ENCODE measurements at regions not wholly inside any gene's neighbourhood (a gene's known extent, or its start where the extent isn't known, plus 50 kb on each side); places are given as distances from the start of the nearest gene placed in this dataset.

GRCh38 chr12:64993461-64993860 is 127.6 kb downstream of the WIF1 start:
- DNase-seq (ENCODE audit: low spot score) (no peak), FAIRE-seq (no peak), ATAC-seq (no peak)
- no TSS peak for BruUV-seq (replicated peaks)
- in situ Hi-C loops (cut with HindIII; ENCODE audit: extremely low pct_ligation_motif_present, low pct_unique_long_range_greater_than_20kb): no loop called here
- Histone ChIP-seq H3K9ac (ENCODE audit: insufficient read depth, low read depth, low read length) (no peak overlapping the region), H3K27me3 (ENCODE audit: control insufficient read depth in 1 of 2, insufficient read depth in 2 of 2, low read length in 2 of 2) (no peaks in the 10 kb centered on the region), H3K4me1 (ENCODE audit: insufficient read depth, low read length) (peaks cover 15% of the 10 kb centered on the region), H3K4me2 (ENCODE audit: low read depth, low read length) (no peak overlapping the region), H2AFZ (ENCODE audit: low read length) (no peak overlapping the region), H3K36me3 (replicated peaks in 1 of 2; ENCODE audit: control insufficient read depth in 1 of 2, insufficient read depth in 2 of 2, low read length in 2 of 2) (no peaks in the 10 kb centered on the region), H3K9me3 (ENCODE audit: low read length) (no peaks in the 10 kb centered on the region), H3K4me3 (replicated peaks in 1 of 3; ENCODE audit: insufficient read depth in 1 of 3, low read depth in 2 of 3, low read length in 3 of 3) (no peak overlapping the region), H3K27ac (ENCODE audit: extremely low read length, insufficient read depth, low read length) (no peak overlapping the region), H3K79me2 (ENCODE audit: insufficient read depth, low read length) (no peaks in the 10 kb centered on the region), H4K20me1 (ENCODE audit: insufficient read depth, low read length) (no peaks in the 10 kb centered on the region)
- TF ChIP-seq SNAI1 (CRISPR knock-in tag; IDR thresholded peaks at IDR 0.05; ENCODE audit: borderline replicate concordance) (no peak), PRMT3 (CRISPR knock-in tag; IDR thresholded peaks at IDR 0.05; ENCODE audit: borderline replicate concordance, low read depth) (no peak), NR2F6 (IDR thresholded peaks at IDR 0.05) (no peak), NR2F6 (CRISPR knock-in tag; IDR thresholded peaks at IDR 0.05) (no peak), RFX3 (CRISPR knock-in tag; IDR thresholded peaks at IDR 0.05) (no peak), ZNF205 (CRISPR knock-in tag; IDR thresholded peaks at IDR 0.05) (no peak), CBX2 (IDR thresholded peaks at IDR 0.05; ENCODE audit: low read depth, low read length) (no peak), CBX2 (CRISPR knock-in tag; IDR thresholded peaks at IDR 0.05; ENCODE audit: low read depth) (no peak), ZNF775 (CRISPR knock-in tag; IDR thresholded peaks at IDR 0.05; ENCODE audit: borderline replicate concordance) (no peak), HMGA1 (CRISPR knock-in tag; conservative IDR thresholded peaks at IDR 0.05) (no peak), ARHGAP35 (CRISPR knock-in tag; IDR thresholded peaks at IDR 0.05; ENCODE audit: borderline replicate concordance) (no peak), THAP11 (CRISPR knock-in tag; IDR thresholded peaks at IDR 0.05) (no peak), ZNF569 (CRISPR knock-in tag; IDR thresholded peaks at IDR 0.05; ENCODE audit: borderline replicate concordance) (no peak), ZNF790 (CRISPR knock-in tag; IDR thresholded peaks at IDR 0.05; ENCODE audit: borderline replicate concordance) (no peak), RFXANK (CRISPR knock-in tag; IDR thresholded peaks at IDR 0.05) (no peak)
- TF ChIP-seq, protein P1, sequence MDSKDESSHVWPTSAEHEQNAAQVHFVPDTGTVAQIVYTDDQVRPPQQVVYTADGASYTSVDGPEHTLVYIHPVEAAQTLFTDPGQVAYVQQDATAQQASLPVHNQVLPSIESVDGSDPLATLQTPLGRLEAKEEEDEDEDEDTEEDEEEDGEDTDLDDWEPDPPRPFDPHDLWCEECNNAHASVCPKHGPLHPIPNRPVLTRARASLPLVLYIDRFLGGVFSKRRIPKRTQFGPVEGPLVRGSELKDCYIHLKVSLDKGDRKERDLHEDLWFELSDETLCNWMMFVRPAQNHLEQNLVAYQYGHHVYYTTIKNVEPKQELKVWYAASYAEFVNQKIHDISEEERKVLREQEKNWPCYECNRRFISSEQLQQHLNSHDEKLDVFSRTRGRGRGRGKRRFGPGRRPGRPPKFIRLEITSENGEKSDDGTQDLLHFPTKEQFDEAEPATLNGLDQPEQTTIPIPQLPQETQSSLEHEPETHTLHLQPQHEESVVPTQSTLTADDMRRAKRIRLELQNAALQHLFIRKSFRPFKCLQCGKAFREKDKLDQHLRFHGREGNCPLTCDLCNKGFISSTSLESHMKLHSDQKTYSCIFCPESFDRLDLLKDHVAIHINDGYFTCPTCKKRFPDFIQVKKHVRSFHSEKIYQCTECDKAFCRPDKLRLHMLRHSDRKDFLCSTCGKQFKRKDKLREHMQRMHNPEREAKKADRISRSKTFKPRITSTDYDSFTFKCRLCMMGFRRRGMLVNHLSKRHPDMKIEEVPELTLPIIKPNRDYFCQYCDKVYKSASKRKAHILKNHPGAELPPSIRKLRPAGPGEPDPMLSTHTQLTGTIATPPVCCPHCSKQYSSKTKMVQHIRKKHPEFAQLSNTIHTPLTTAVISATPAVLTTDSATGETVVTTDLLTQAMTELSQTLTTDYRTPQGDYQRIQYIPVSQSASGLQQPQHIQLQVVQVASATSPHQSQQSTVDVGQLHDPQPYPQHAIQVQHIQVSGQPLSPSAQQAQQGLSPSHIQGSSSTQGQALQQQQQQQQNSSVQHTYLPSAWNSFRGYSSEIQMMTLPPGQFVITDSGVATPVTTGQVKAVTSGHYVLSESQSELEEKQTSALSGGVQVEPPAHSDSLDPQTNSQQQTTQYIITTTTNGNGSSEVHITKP (CRISPR knock-in tag; IDR thresholded peaks at IDR 0.05; ENCODE audit: low read depth): no peak
- intact Hi-C loops (cut with micrococcal nuclease; ENCODE audit: unreplicated experiment): no loop called here
- CTCF ChIA-PET (ENCODE audit: low intra/inter-chr PET ratio, low total read pairs): no interaction called here
- POLR2A ChIA-PET: no interaction called here
- WGBS (ENCODE audit: low lambda C conversion rate): 0% methylated on average over 1 of the region's 1 CpG
